Cardiac fibroblast (primary cell): ENCODE measurements at regions not wholly inside any gene's neighbourhood (a gene's known extent, or its start where the extent isn't known, plus 50 kb on each side); places are given as distances from the start of the nearest gene placed in this dataset.
"Not testable (repeated sequence)": the region's sequence is repeated elsewhere in the genome, so short reads cannot be mapped to it uniquely, and the experiment has no call there.

Experiments
- DNase-seq, 2 donors: peaks; one replicate each; pipeline versions ENCODE4 v3.0.0 to v3.0.0-alpha.2; 2010; ENCODE audit warnings: low read depth in 2 of 2
- H3K4me3 ChIP-seq, 2 donors: replicated peaks in 1 of 2; 1 replicate in 1 of 2; 2 replicates in 1 of 2; pipeline ENCODE4 v1.5.1; 2011; ENCODE audit warnings: low read depth in 2 of 2, low read length in 2 of 2, mild to moderate bottlenecking in 2 of 2, moderate library complexity in 1 of 2
- CTCF ChIP-seq: IDR thresholded peaks from one replicate; pipeline ENCODE4 v1.5.1; 2011; ENCODE audit warnings: low read depth, mild to moderate bottlenecking, low read length, inconsistent platforms

- no peak overlapping the region for H3K4me3 ChIP-seq
- no peak for DNase-seq
- no peak for TF ChIP-seq CTCF
These were observed 383.0 kb upstream of the INTU start for GRCh38 chr4:127249767-127250108.

GRCh38 chr4:127250577-127250976, 382.2 kb upstream of the INTU start:
- H3K4me3 ChIP-seq: no peak overlapping the region
- no peak for DNase-seq
- TF ChIP-seq CTCF: no peak

GRCh38 chr4:127251423-127251822, 381.3 kb upstream of the INTU start:
- DNase-seq: peak in 1 of 2 donors; percentile 7
- TF ChIP-seq CTCF: no peak
- H3K4me3 ChIP-seq: no peak overlapping the region

- no peak for DNase-seq
- no peak for TF ChIP-seq CTCF
- no peak overlapping the region for H3K4me3 ChIP-seq
These were observed 376.3 kb upstream of the INTU start for GRCh38 chr4:127256500-127256899.

- no peak for DNase-seq
- no peak overlapping the region for H3K4me3 ChIP-seq
- TF ChIP-seq CTCF: no peak
These were observed 371.3 kb upstream of the INTU start for GRCh38 chr4:127261476-127261875.

- no peak for TF ChIP-seq CTCF
- DNase-seq: no peak
- H3K4me3 ChIP-seq: no peak overlapping the region
These were observed 364.4 kb upstream of the INTU start for GRCh38 chr4:127268367-127268766.

- not testable (repeated sequence) for DNase-seq
These were observed 355.7 kb upstream of the INTU start for GRCh38 chr4:127277023-127277422.

More at GRCh38 chr4:127277023-127277422, 355.7 kb upstream of the INTU start:
- H3K4me3 ChIP-seq: not testable (repeated sequence)
